Omental fat pad (tissue), 3 donors: ENCODE measurements at regions not wholly inside any gene's neighbourhood (a gene's known extent, or its start where the extent isn't known, plus 50 kb on each side); places are given as distances from the start of the nearest gene placed in this dataset.
"Not testable (repeated sequence)": the region's sequence is repeated elsewhere in the genome, so short reads cannot be mapped to it uniquely, and the experiment has no call there.

Source experiments
- ATAC-seq: fragments of 150-250 bp; one replicate; pipeline ENCODE4 v1.9.1; 2016; ENCODE audit warnings: mild to moderate bottlenecking, moderate library complexity; ENCODE audit not compliant: low FRiP score
- DNase-seq: peaks from one replicate; pipeline ENCODE4 v3.0.0-alpha.2; 2019; ENCODE audit warnings: low spot score
- CTCF ChIP-seq, 3 donors: fragments of 450-650 bp; IDR thresholded peaks; one replicate each; pipeline ENCODE4 v1.5.1; 2016 to 2017; ENCODE audit warnings: antibody characterized with exemption in 3 of 3, mild to moderate bottlenecking in 3 of 3, moderate library complexity in 2 of 3

- no peak for TF ChIP-seq CTCF (IDR thresholded peaks at IDR 0.05)
- no peak for DNase-seq
- no peak for ATAC-seq
Observed at GRCh38 chr10:4276151-4276550, 491.1 kb upstream of the KLF6 start.

GRCh38 chr10:4274671-4275070 lies 489.7 kb upstream of the KLF6 start:
- not testable (repeated sequence) for ATAC-seq, DNase-seq

GRCh38 chr10:4271193-4271592 lies 486.2 kb upstream of the KLF6 start:
- DNase-seq, result no peak
- no peak for ATAC-seq
- TF ChIP-seq CTCF (IDR thresholded peaks at IDR 0.05), result no peak

GRCh38 chr10:4270116-4270515 lies 485.1 kb upstream of the KLF6 start:
- ATAC-seq, result no peak
- no peak for DNase-seq
- no peak for TF ChIP-seq CTCF (IDR thresholded peaks at IDR 0.05)

- not testable (repeated sequence) for DNase-seq, ATAC-seq
Observed at GRCh38 chr10:4268490-4268889, 483.5 kb upstream of the KLF6 start.

- ATAC-seq (no peak), DNase-seq (no peak)
- TF ChIP-seq CTCF (IDR thresholded peaks at IDR 0.05), result no peak
Observed at GRCh38 chr10:4267086-4267773, 482.2 kb upstream of the KLF6 start.

GRCh38 chr10:4266416-4267085 lies 481.5 kb upstream of the KLF6 start:
- DNase-seq, result no peak
- TF ChIP-seq CTCF (IDR thresholded peaks at IDR 0.05), result no peak
- ATAC-seq, result peak; percentile 25

GRCh38 chr10:4265964-4266363 lies 481.0 kb upstream of the KLF6 start:
- TF ChIP-seq CTCF (IDR thresholded peaks at IDR 0.05), result no peak

More at GRCh38 chr10:4265964-4266363, 481.0 kb upstream of the KLF6 start:
- no peak for DNase-seq
- ATAC-seq, result no peak
